Activated T-cell treated with anti-CD3 and anti-CD28 coated beads, Interleukin-2, amount 50 U/mL, for 24 hours (primary cell): ENCODE measurements at regions not wholly inside any gene's neighbourhood (a gene's known extent, or its start where the extent isn't known, plus 50 kb on each side); places are given as distances from the start of the nearest gene placed in this dataset.
"Not testable (repeated sequence)": the region's sequence is repeated elsewhere in the genome, so short reads cannot be mapped to it uniquely, and the experiment has no call there.

Experiments used
- DNase-seq: peaks from one replicate; pipeline ENCODE4 v3.0.0-alpha.2; 2020
- H3K27ac Mint-ChIP-seq: 2 replicates; pipeline ENCODE4 v1.8.0; 2020; ENCODE audit warnings: mild to moderate bottlenecking, mixed read lengths
- H3K27me3 Mint-ChIP-seq: 2 replicates; pipeline ENCODE4 v1.8.0; 2020; ENCODE audit warnings: mixed read lengths
- H3K36me3 Mint-ChIP-seq: 2 replicates; pipeline ENCODE4 v1.8.0; 2020; ENCODE audit warnings: low read depth, mixed read lengths
- H3K4me1 Mint-ChIP-seq: 2 replicates; pipeline ENCODE4 v1.8.0; 2020; ENCODE audit warnings: low read depth, mixed read lengths
- H3K4me3 Mint-ChIP-seq: 2 replicates; pipeline ENCODE4 v1.8.0; 2020; ENCODE audit warnings: mild to moderate bottlenecking, moderate library complexity, mixed read lengths
- H3K9me3 Mint-ChIP-seq: 2 replicates; pipeline ENCODE4 v1.8.0; 2020; ENCODE audit warnings: mixed read lengths

DNA sequence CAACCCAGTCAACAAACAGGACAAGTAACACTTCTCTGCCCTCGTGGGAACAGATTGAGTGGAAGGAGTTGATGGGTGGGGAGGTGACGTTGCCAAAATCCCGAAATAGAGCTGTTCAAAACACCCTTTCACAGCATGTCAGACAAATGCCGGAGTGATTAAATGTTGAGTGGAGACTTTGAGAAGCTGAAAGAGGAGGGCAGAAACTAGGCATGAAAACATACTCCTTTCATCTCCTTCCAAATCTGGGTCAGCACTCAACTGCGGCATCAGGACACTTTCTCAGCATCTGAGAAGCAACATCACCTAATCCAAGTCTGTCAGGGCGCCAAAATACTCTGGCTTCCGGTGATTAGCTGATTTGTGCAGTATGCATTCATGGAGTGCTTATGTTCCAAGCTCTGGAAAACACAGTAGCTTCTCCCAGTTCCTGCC lies 51.5 kb upstream of the MRI1 start:
- Mint-ChIP-seq H3K27me3 (peaks cover 15% of the 10 kb centered on the region), H3K4me1 (no peaks in the 10 kb centered on the region), H3K4me3 (no peak overlapping the region), H3K36me3 (no peaks in the 10 kb centered on the region), H3K9me3 (peaks cover 8% of the 10 kb centered on the region), H3K27ac (no peak overlapping the region)
- no peak for DNase-seq

DNA sequence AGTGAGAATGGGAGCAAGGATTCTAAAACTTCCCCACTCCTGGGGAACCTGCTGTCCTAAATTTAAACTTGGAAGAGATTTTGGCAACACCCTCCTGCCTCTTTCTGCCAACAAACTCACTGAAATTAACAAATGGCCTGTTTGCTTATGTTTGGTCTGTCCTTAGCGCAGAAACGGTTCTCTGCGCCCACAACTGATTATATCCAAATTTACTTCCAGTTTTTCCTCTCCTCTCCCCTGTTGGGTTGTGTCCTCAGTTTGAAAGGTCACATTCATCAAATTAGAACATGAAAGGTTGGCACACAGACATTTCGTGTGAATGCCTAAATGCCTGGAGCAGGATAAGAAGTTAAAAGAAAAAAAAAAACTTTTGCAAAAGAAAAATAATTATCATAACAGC lies 56.4 kb upstream of the MRI1 start:
- Mint-ChIP-seq H3K27ac (no peak overlapping the region), H3K4me3 (no peak overlapping the region), H3K27me3 (peaks cover 30% of the 10 kb centered on the region), H3K9me3 (peaks cover 3% of the 10 kb centered on the region), H3K4me1 (no peaks in the 10 kb centered on the region), H3K36me3 (no peaks in the 10 kb centered on the region)
- DNase-seq = no peak

DNA sequence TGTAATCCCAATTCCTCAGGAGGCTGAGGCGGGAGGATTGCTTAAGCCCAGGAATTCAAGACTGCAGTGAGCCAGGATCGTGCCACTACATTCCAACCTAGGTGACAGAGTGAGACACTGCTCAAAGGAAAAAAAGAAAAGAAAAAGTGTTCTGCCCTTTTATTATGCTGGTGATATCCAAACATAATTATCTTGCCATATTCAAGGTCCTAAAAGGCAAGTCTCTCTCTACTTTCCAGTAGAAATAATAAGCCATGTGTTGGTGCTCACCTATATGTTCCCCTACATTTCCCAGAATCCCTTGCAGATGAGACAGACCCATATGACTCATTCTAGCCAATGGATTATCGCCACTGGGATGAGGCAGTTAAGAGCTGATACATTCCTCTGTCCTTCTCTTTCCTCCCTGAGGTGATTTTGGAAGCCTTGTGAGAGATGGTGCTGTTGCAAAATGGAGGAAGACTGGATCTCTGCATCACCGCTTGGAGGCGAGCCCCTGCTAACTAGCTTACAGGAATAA lies 58.3 kb upstream of the MRI1 start:
- Mint-ChIP-seq H3K27ac (no peak overlapping the region), H3K9me3 (peaks cover 3% of the 10 kb centered on the region), H3K4me3 (no peak overlapping the region), H3K4me1 (no peaks in the 10 kb centered on the region), H3K27me3 (peaks cover 31% of the 10 kb centered on the region), H3K36me3 (no peaks in the 10 kb centered on the region)
- DNase-seq = no peak

DNA sequence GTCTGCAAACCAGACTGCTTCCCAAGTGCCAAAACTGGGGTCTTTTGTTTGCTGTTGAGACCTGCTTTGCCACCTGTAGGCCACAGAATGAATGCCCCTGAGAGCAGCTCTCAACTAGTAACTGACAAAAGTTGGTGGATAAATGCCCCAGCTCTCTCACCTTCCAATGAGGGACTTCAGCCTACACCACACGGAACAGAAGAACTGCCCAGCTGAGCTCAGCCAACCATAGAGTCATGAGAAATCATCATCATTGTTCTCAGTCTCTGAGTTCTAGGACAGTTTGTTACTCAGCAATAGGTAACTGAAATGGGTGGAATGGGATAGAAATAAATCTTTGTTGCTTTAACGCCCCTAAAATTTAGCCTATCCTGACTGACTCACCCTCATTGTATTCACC lies 59.1 kb upstream of the MRI1 start:
- Mint-ChIP-seq H3K9me3 (peaks cover 3% of the 10 kb centered on the region), H3K27me3 (peaks cover 36% of the 10 kb centered on the region)
- no peak for DNase-seq

DNA sequence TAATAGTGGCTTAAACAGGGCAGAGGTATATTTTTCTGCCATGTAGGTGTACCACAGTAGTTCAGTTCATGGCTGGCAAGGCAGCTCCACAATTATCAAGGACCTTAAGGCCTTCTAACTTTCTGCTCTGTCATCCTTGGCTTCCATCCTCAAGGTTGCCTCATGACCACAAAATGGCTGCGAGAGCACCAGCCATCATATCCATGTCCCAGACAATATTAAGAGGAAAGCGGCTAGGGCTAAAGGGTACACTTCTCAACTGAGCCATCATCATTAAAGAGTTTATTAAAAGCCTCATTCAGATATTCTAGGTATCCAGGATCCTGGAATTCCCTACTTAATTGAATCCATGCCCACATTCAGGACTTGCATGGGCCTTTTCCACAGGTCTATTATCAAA lies 62.7 kb upstream of the MRI1 start:
- Mint-ChIP-seq H3K4me1 (no peaks in the 10 kb centered on the region), H3K27ac (no peak overlapping the region), H3K36me3 (no peaks in the 10 kb centered on the region), H3K9me3 (peaks cover 3% of the 10 kb centered on the region), H3K4me3 (no peak overlapping the region), H3K27me3 (peaks cover 45% of the 10 kb centered on the region)
- no peak for DNase-seq

More for the DNA sequence above, 59.1 kb upstream of the MRI1 start:
- Mint-ChIP-seq H3K36me3 (no peaks in the 10 kb centered on the region), H3K27ac (no peak overlapping the region), H3K4me1 (no peaks in the 10 kb centered on the region), H3K4me3 (no peak overlapping the region)

DNA sequence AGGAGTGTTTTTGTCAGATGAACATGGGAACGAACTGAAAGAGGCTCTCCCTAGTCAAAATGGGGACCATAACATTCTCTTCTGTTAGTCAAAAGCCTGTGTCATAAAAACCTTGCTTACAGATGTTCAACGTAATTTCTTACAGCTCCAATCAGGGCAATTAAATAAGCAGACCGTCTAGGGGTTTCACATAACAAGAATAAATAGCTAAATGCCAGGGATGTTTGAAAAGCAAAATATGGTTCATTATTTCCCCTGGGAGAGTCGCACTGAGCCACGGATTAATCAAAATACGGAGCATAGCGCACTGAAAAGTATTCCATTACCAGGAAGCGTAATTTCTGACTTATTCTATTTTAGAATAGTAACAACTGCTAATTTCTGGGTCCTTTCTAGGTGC lies 63.7 kb upstream of the MRI1 start:
- no peak for DNase-seq
- Mint-ChIP-seq H3K27me3 (peaks cover 41% of the 10 kb centered on the region), H3K27ac (no peak overlapping the region), H3K9me3 (no peaks in the 10 kb centered on the region), H3K36me3 (no peaks in the 10 kb centered on the region), H3K4me3 (no peak overlapping the region), H3K4me1 (no peaks in the 10 kb centered on the region)

DNA sequence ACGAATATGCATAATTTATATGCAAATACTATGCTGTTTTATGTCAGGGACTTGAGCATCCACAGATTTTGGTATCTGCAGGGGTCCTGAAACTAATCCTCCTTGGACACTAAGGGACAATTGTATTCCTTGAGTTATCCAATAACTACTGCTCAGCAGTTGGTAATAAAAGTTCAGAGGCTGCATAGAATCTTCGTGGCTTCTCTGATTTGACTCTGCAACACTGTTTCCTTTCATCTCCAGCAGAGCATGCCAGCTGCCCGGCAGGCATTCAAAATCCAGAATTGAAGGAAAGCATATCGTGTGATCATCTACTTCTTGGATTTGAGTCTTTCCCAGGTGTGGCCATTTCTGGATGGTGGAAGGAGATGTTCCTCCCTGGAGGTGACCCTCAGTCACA lies 64.5 kb upstream of the MRI1 start:
- H3K4me3 Mint-ChIP-seq = no peak overlapping the region
- no peak for DNase-seq
- no peak overlapping the region for H3K27ac Mint-ChIP-seq
- H3K36me3 Mint-ChIP-seq = no peaks in the 10 kb centered on the region
- H3K27me3 Mint-ChIP-seq = peaks cover 40% of the 10 kb centered on the region
- H3K4me1 Mint-ChIP-seq = no peaks in the 10 kb centered on the region
- no peaks in the 10 kb centered on the region for H3K9me3 Mint-ChIP-seq

DNA sequence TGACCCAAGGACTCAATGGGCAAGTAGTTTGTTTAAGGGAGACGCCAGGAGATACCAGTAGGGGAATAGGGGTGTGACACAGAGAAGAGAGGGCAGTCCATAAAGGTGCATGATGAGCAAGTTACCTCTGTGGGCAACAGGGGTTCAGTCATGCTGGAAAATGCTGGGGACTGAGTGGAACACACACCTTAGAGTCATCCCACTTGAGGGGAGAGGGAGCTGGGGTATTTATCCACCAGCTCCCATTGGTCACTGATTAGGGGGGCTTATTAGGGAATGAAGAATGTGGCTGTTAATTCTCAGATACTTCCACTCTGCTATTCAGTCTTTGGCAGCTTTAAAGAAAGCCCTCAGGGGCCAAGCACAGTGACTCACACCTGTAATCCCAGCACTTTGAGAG lies 67.5 kb upstream of the MRI1 start:
- H3K9me3 Mint-ChIP-seq = no peaks in the 10 kb centered on the region
- H3K27ac Mint-ChIP-seq = no peak overlapping the region
- no peak for DNase-seq
- no peaks in the 10 kb centered on the region for H3K4me1 Mint-ChIP-seq
- peaks cover 50% of the 10 kb centered on the region for H3K27me3 Mint-ChIP-seq
- no peaks in the 10 kb centered on the region for H3K36me3 Mint-ChIP-seq
- H3K4me3 Mint-ChIP-seq = no peak overlapping the region

DNA sequence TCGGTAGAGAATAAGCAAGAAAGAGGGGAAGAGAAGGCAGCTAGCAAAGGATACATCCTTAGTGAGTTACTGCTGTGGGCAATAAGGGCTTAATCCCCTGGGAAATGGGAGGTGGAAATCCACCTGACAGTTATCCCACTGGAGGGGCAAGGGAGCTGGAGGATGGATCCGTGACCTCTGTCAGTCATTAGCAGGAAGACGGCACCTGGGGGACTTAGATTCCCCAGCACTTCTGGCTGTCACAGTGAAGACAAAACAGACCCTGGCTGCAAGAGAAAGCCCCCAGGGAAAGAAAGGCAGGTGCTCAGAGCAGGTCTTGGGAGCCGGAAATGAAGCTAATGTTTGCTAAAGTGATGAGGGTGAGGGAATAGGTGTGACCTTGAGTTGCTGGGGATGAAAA lies 70.4 kb upstream of the MRI1 start:
- Mint-ChIP-seq H3K4me3 (no peak overlapping the region), H3K27me3 (peaks cover 36% of the 10 kb centered on the region), H3K9me3 (no peaks in the 10 kb centered on the region), H3K36me3 (no peaks in the 10 kb centered on the region), H3K27ac (no peak overlapping the region), H3K4me1 (no peaks in the 10 kb centered on the region)
- DNase-seq = no peak

DNA sequence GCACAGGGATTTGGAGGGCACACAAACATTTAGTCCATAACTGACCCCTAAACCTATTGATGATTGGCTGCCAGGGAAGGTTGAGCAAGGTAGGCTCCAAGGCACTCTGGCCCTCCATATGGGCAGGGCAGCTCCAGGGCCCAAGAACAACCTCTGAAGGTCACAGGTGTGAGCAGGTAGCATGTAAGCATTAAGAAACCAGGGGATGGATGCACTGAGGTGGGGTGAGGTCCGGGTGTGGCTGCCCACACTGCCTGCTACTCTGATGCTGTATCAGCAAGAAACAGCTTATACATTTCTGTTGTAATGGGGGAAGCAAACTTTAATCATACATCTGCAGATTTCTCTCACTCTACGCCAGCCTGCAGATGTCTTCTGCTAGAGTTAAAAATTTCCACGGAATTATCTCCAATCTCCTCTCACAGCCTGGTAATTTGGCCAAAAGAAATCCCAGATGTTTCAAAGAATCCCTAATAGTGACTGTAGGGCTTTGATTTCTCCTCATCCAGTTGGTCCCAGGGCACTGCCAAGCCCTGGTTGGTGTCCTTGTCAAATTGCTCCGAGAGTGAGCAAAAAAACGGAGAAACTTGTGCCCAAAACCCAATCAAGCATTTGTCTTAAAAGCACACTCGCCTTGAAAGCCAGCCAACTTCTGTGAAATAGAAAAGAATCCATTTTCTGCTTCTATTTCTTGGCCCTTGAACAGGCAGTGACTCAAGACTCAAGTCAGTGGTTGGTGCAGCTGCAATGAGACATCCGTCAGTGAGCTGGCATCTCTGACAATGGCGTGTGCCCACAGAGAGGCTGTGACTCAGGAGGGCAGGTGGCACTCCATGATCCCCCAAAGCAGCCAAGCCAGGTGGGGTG lies 72.5 kb upstream of the MRI1 start:
- no peaks in the 10 kb centered on the region for H3K36me3 Mint-ChIP-seq
- DNase-seq = no peak
- H3K9me3 Mint-ChIP-seq = no peaks in the 10 kb centered on the region
- peaks cover 28% of the 10 kb centered on the region for H3K27me3 Mint-ChIP-seq
- H3K4me1 Mint-ChIP-seq = no peaks in the 10 kb centered on the region
- H3K27ac Mint-ChIP-seq = no peak overlapping the region
- H3K4me3 Mint-ChIP-seq = no peak overlapping the region

DNA sequence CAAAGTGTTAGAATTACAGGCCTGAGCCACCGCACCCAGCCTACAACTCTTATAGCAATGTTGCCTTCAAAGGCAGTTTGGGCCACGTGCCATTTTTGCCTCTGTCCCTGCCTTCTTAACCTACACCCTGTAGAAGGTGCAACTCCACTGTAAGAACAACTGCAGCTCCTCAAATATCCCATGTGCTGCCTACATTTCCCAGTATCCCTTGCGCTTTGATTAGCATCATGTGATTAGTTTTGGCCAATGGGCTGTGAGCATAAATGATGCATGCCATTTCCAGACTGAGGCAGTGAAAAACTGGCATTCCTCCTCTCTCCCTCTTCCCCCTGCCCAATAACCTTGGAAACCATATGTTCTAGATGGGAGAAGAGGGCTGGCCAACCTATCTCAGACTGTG lies 75.2 kb upstream of the MRI1 start:
- DNase-seq = no peak
- H3K27ac Mint-ChIP-seq = no peak overlapping the region
- no peaks in the 10 kb centered on the region for H3K36me3 Mint-ChIP-seq
- H3K9me3 Mint-ChIP-seq = no peaks in the 10 kb centered on the region
- no peak overlapping the region for H3K4me3 Mint-ChIP-seq
- H3K4me1 Mint-ChIP-seq = peaks cover 3% of the 10 kb centered on the region
- H3K27me3 Mint-ChIP-seq = peaks cover 18% of the 10 kb centered on the region

DNA sequence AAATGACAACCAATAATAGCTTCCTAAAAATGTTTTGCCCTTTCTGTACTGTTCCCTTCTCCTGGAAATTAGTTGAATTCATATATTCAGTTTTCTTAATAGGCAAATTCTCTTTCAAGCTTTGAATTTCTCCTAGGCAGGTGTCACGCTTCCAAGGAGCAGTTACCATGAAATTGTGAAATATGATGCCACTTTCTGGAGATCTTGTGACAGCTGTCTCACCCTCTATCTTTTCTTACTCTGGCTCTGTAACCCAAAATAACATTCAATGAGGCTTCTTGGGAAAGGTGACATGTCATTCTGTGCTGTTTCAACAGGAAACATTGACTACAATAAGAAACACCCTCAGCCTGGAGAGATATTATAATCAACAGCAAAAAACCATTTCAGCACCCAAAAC lies 80.3 kb upstream of the MRI1 start:
- Mint-ChIP-seq H3K27me3 (peaks cover 2% of the 10 kb centered on the region), H3K36me3 (no peaks in the 10 kb centered on the region), H3K9me3 (peaks cover 8% of the 10 kb centered on the region), H3K4me1 (peaks cover 3% of the 10 kb centered on the region), H3K27ac (no peak overlapping the region), H3K4me3 (no peak overlapping the region)
- no peak for DNase-seq

DNA sequence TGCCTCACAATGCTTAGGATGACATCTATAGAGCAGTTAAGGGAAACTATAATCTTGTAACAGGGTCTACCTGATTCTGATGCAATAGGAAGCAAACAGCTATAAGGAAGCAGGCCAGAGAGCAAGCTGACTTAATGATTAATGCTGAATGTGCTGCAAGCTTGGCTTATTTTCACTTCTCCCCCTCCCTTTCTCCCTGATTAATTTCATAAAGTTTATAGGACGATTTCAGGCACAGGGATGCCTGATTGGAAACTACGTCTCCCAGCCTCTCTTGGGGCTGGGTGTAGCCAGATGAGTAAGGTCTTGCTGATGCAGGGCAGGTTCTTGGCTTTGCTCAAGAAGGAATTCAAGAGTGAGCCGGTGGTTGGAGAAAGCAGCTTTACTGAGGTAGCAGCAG lies 82.8 kb upstream of the MRI1 start:
- no peak for DNase-seq
- H3K9me3 Mint-ChIP-seq = peaks cover 14% of the 10 kb centered on the region
- no peak overlapping the region for H3K27ac Mint-ChIP-seq
- peaks cover 11% of the 10 kb centered on the region for H3K27me3 Mint-ChIP-seq
- no peak overlapping the region for H3K4me3 Mint-ChIP-seq
- peaks cover 3% of the 10 kb centered on the region for H3K4me1 Mint-ChIP-seq
- no peaks in the 10 kb centered on the region for H3K36me3 Mint-ChIP-seq

DNA sequence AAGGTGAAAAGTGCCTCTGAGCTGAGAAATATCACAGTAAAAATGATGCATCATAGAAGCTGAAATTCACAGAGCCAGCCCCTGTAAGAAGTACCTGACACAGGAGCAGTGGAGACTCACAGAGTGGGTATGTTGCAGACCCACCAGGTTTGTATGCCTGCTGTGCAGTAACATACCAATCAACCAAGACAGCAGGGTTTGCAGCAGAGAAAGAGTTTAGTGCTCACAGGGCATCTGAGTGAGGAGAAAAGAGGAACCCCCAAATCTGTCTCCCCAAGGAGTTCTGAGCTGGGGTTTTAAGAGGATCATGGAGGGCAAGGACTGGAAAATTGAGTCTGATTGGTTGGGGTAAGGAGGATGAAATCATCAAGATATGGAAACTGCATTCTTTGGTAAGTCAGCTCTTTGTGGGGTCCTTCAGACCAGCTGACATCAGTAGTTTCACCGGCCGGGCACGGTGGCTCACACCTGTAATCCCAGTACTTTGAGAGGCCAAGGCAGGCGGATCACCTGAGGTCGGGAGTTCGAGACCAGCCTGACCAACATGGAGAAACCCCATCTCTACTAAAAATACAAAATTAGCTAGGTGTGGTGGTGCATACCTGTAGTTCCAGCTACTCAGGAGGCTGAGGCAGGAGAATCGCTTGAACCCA lies 83.5 kb upstream of the MRI1 start:
- not testable (repeated sequence) for H3K4me1 Mint-ChIP-seq, DNase-seq, H3K27ac Mint-ChIP-seq, H3K4me3 Mint-ChIP-seq, H3K36me3 Mint-ChIP-seq
- peaks cover 14% of the 10 kb centered on the region for H3K9me3 Mint-ChIP-seq
- H3K27me3 Mint-ChIP-seq = peaks cover 12% of the 10 kb centered on the region

DNA sequence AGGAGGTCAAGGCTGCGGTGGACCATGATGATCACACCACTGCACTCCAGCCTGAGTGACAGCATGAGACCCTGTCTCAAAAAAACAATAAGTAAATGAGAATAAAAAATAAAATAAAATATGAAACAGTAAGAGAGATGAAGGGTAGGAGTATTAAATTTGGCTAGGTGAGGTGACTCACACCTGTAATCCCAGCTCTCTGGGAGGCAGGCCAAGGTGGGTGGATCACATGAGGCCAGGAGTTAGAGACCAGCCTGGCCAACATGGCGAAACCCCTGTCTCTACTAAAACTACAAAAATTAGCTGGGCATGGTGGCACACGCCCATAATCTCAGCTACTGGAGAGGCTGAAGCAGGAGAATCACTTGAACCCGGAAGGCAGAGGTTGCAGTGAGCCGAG lies 87.4 kb upstream of the MRI1 start:
- H3K4me3 Mint-ChIP-seq, DNase-seq, H3K4me1 Mint-ChIP-seq, H3K27ac Mint-ChIP-seq, H3K36me3 Mint-ChIP-seq: not testable (repeated sequence)
- peaks cover 16% of the 10 kb centered on the region for H3K27me3 Mint-ChIP-seq
- H3K9me3 Mint-ChIP-seq = peaks cover 20% of the 10 kb centered on the region
